ENCODE measurements at regions not wholly inside any gene's neighbourhood (a gene's known extent, or its start where the extent isn't known, plus 50 kb on each side); places are given as distances from the start of the nearest gene placed in this dataset.

DNA sequence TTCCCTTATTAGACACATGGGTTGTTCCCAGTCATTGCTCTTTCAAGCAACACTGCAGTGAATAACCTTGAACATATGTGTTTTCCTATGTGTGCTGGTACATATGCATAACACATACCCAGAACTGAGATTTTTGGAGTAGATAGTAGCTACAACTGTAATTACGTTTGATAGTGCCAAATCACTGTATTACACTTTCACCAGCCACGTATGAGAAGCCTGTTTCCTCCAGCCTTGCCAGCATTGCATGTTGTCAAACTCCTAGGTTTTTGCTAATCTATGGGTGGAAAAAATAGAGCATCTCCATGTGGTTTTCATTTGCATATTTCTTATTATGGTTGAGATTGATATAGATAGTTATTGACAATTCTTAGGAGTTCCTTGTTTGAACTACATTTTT lies 56.5 kb upstream of the ACSL3 start:
- TF ChIP-seq CTCF (IDR thresholded peaks at IDR 0.05; ENCODE audit: low read depth, low read length, missing input control) (no peak), TAF1 (conservative IDR thresholded peaks at IDR 0.05) (no peak), RAD21 (IDR thresholded peaks at IDR 0.05) (no peak), FOXA2 (IDR thresholded peaks at IDR 0.05) (no peak), REST (IDR thresholded peaks at IDR 0.05) (no peak), RXRA (IDR thresholded peaks at IDR 0.05) (no peak), YY1 (IDR thresholded peaks at IDR 0.05) (no peak)

Data from liver (tissue), 3 donors.